ENCODE measurements at regions not wholly inside any gene's neighbourhood (a gene's known extent, or its start where the extent isn't known, plus 50 kb on each side); places are given as distances from the start of the nearest gene placed in this dataset.

DNA sequence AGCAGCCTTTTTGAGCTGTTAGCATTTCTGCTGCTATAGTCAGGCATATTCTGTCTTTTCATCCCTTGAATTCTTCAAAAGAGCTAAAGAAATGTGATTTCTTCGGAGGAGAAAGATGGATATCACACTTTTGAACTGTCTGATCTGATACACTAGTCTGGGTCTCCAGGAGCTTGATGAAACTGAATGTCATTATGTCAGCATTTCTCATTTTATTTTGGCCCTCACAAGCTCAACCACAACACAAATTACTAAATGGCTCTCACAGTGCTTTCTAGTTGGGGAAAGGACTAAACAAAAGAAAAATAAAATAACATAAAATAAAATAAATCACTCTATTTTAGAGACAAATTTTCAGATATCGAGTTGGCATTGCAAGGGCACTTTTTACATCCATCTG lies 655.3 kb upstream of the SPANXN1 start:
- H3K4me2 ChIP-seq (ENCODE audit: insufficient read depth, low read length): no peak overlapping the region
- no peaks in the 10 kb centered on the region for H4K20me1 ChIP-seq (ENCODE audit: insufficient read depth, low read length)
- H3K9me3 ChIP-seq (ENCODE audit: low read depth, low read length): no peaks in the 10 kb centered on the region
- H3K36me3 ChIP-seq (ENCODE audit: insufficient read depth, low read length): no peaks in the 10 kb centered on the region
- no peaks in the 10 kb centered on the region for H3K27me3 ChIP-seq (ENCODE audit: insufficient read depth, low read length)
- H3K79me2 ChIP-seq (ENCODE audit: insufficient read depth, low read length): no peaks in the 10 kb centered on the region
- no peak overlapping the region for H3K27ac ChIP-seq (ENCODE audit: low read depth, low read length)
- no peak overlapping the region for H2AFZ ChIP-seq (ENCODE audit: low read length)
- no peak for TF ChIP-seq CTCF (IDR thresholded peaks at IDR 0.05; ENCODE audit: extremely low read depth, low read depth, low read length)
- no peak overlapping the region for H3K4me3 ChIP-seq (ENCODE audit: insufficient read depth, low read length)
- DNase-seq (ENCODE audit: insufficient read length, low spot score, missing footprints): no peak
- H3K4me1 ChIP-seq (ENCODE audit: insufficient read depth, low read length): no peaks in the 10 kb centered on the region

GRCh38 chrX:144601010-144601409 lies 646.3 kb upstream of the SPANXN1 start:
- H3K79me2 ChIP-seq (ENCODE audit: insufficient read depth, low read length): no peaks in the 10 kb centered on the region
- no peaks in the 10 kb centered on the region for H4K20me1 ChIP-seq (ENCODE audit: insufficient read depth, low read length)
- H3K27ac ChIP-seq (ENCODE audit: low read depth, low read length): no peak overlapping the region
- H3K4me3 ChIP-seq (ENCODE audit: insufficient read depth, low read length): no peak overlapping the region
- TF ChIP-seq CTCF (IDR thresholded peaks at IDR 0.05; ENCODE audit: extremely low read depth, low read depth, low read length): no peak
- no peaks in the 10 kb centered on the region for H3K27me3 ChIP-seq (ENCODE audit: insufficient read depth, low read length)
- no peak overlapping the region for H2AFZ ChIP-seq (ENCODE audit: low read length)
- H3K9me3 ChIP-seq (ENCODE audit: low read depth, low read length): peaks cover 3% of the 10 kb centered on the region
- H3K36me3 ChIP-seq (ENCODE audit: insufficient read depth, low read length): no peaks in the 10 kb centered on the region
- H3K4me1 ChIP-seq (ENCODE audit: insufficient read depth, low read length): no peaks in the 10 kb centered on the region
- no peak overlapping the region for H3K4me2 ChIP-seq (ENCODE audit: insufficient read depth, low read length)
- no peak for DNase-seq (ENCODE audit: insufficient read length, low spot score, missing footprints)

DNA sequence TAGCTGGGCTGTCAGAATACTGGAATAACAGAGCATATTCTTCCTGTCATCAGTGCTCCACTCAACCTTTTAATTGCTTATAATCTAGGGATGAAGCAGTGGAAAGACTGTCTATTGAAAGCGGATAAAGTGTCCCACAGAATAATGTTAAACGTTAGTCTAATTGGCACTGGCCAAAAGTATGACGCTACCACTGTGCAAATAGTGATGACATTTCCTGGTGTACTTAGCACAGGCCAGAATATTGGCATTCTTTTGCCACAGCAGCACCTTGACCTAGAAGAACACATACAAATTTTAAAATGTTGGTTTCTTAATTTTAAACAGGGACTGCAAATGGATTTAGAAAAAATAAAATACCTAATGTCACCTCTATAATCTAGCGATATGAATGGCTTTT lies 635.2 kb upstream of the SPANXN1 start:
- Histone ChIP-seq H3K9me3 (ENCODE audit: low read depth, low read length) (no peaks in the 10 kb centered on the region), H3K27ac (ENCODE audit: low read depth, low read length) (no peak overlapping the region), H3K27me3 (ENCODE audit: insufficient read depth, low read length) (no peaks in the 10 kb centered on the region), H3K4me1 (ENCODE audit: insufficient read depth, low read length) (no peaks in the 10 kb centered on the region), H3K4me3 (ENCODE audit: insufficient read depth, low read length) (no peak overlapping the region), H2AFZ (ENCODE audit: low read length) (no peak overlapping the region), H3K36me3 (ENCODE audit: insufficient read depth, low read length) (no peaks in the 10 kb centered on the region), H3K79me2 (ENCODE audit: insufficient read depth, low read length) (no peaks in the 10 kb centered on the region), H4K20me1 (ENCODE audit: insufficient read depth, low read length) (no peaks in the 10 kb centered on the region), H3K4me2 (ENCODE audit: insufficient read depth, low read length) (no peak overlapping the region)
- no peak for DNase-seq (ENCODE audit: insufficient read length, low spot score, missing footprints)
- TF ChIP-seq CTCF (IDR thresholded peaks at IDR 0.05; ENCODE audit: extremely low read depth, low read depth, low read length): no peak

- DNase-seq (ENCODE audit: insufficient read length, low spot score, missing footprints): no peak
- no peaks in the 10 kb centered on the region for H3K36me3 ChIP-seq (ENCODE audit: insufficient read depth, low read length)
These were observed 631.0 kb upstream of the SPANXN1 start for GRCh38 chrX:144616317-144616716.

More at GRCh38 chrX:144616317-144616716, 631.0 kb upstream of the SPANXN1 start:
- Histone ChIP-seq H3K27ac (ENCODE audit: low read depth, low read length) (no peak overlapping the region), H4K20me1 (ENCODE audit: insufficient read depth, low read length) (no peaks in the 10 kb centered on the region), H3K9me3 (ENCODE audit: low read depth, low read length) (no peaks in the 10 kb centered on the region), H2AFZ (ENCODE audit: low read length) (no peak overlapping the region), H3K4me2 (ENCODE audit: insufficient read depth, low read length) (no peak overlapping the region), H3K4me1 (ENCODE audit: insufficient read depth, low read length) (no peaks in the 10 kb centered on the region), H3K4me3 (ENCODE audit: insufficient read depth, low read length) (no peak overlapping the region), H3K27me3 (ENCODE audit: insufficient read depth, low read length) (no peaks in the 10 kb centered on the region), H3K79me2 (ENCODE audit: insufficient read depth, low read length) (no peaks in the 10 kb centered on the region)
- TF ChIP-seq CTCF (IDR thresholded peaks at IDR 0.05; ENCODE audit: extremely low read depth, low read depth, low read length): no peak
